HEK293 (cell line): ENCODE measurements at regions not wholly inside any gene's neighbourhood (a gene's known extent, or its start where the extent isn't known, plus 50 kb on each side); places are given as distances from the start of the nearest gene placed in this dataset.

Experiments
- CTCF ChIA-PET: fragments of 350-600 bp; formaldehyde crosslinking; extraction: SDS; loops from one replicate; lab custom pipeline; 2021; ENCODE audit warnings: antibody characterized with exemption; lab: Yijun Ruan, JAX
- POLR2A ChIA-PET: fragments of 300-600 bp; formaldehyde crosslinking; extraction: SDS; loops from one replicate; lab custom pipeline; 2020; ENCODE audit warnings: antibody characterized with exemption, inconsistent platforms; lab: Yijun Ruan, JAX
- H3K27ac ChIP-seq: fragments of 200-500 bp; sonication (Bioruptor generic); 2 replicates; pipeline ENCODE4 v1.5.1; 2014; ENCODE audit warnings: low read depth, low read length, control low read depth, inconsistent platforms; ENCODE audit errors: extremely low read depth
- H3K36me3 ChIP-seq, 2 experiments: fragments of 200-500 bp in 1 of 2; sonication (Bioruptor generic) in 1 of 2; 1 replicate in 1 of 2; 2 replicates in 1 of 2; pipeline ENCODE4 v1.5.1; 2014 to 2017; ENCODE audit warnings: inconsistent platforms in 2 of 2, low read length in 2 of 2; ENCODE audit not compliant: control insufficient read depth in 2 of 2, insufficient read depth in 1 of 2
- H3K4me1 ChIP-seq: fragments of 200-500 bp; sonication (Bioruptor generic); 2 replicates; pipeline ENCODE4 v1.5.1; 2014; ENCODE audit warnings: mild to moderate bottlenecking, low read length, inconsistent platforms; ENCODE audit not compliant: control insufficient read depth, insufficient read depth
- H3K4me3 ChIP-seq: 2 replicates; pipeline ENCODE4 v1.5.1; 2011; ENCODE audit warnings: low read depth, mild to moderate bottlenecking, control low read depth, low read length, moderate library complexity
- H3K9me3 ChIP-seq: fragments of 200-500 bp; sonication (Bioruptor generic); 2 replicates; pipeline ENCODE4 v1.5.1; 2014; ENCODE audit warnings: low read depth, low read length, inconsistent platforms; ENCODE audit not compliant: control insufficient read depth, insufficient read depth
- BCL11A ChIP-seq: fragments of 450-650 bp; formaldehyde crosslinking; IDR thresholded peaks from 2 replicates; pipeline ENCODE4 v1.5.1; 2016; ENCODE audit warnings: low read depth, missing biosample characterization, missing genetic modification characterization
- FEZF1 ChIP-seq: fragments of 450-650 bp; formaldehyde crosslinking; IDR thresholded peaks from 2 replicates; pipeline ENCODE4 v1.5.1; 2016; ENCODE audit warnings: missing biosample characterization, missing genetic modification characterization
- KLF8 ChIP-seq: fragments of 450-650 bp; formaldehyde crosslinking; IDR thresholded peaks from 2 replicates; pipeline ENCODE4 v1.5.1; 2016; ENCODE audit warnings: missing biosample characterization, missing genetic modification characterization
- MZF1 ChIP-seq: fragments of 450-650 bp; formaldehyde crosslinking; IDR thresholded peaks from 2 replicates; pipeline ENCODE4 v1.5.1; 2017; ENCODE audit warnings: missing biosample characterization, missing genetic modification characterization, borderline replicate concordance
- SCRT1 ChIP-seq: fragments of 450-650 bp; formaldehyde crosslinking; IDR thresholded peaks from 2 replicates; pipeline ENCODE4 v1.5.1; 2016; ENCODE audit warnings: missing biosample characterization, missing genetic modification characterization, borderline replicate concordance
- TCF7L2 ChIP-seq: IDR thresholded peaks from 2 replicates; pipeline ENCODE4 v1.6.1; 2011; ENCODE audit warnings: low read depth, mild to moderate bottlenecking, inconsistent platforms, low read length, moderate library complexity, borderline replicate concordance
- ZBTB1 ChIP-seq: fragments of 450-650 bp; formaldehyde crosslinking; IDR thresholded peaks from 2 replicates; pipeline ENCODE4 v1.5.1; 2016; ENCODE audit warnings: missing biosample characterization, missing genetic modification characterization
- ZEB2 ChIP-seq: fragments of 450-650 bp; formaldehyde crosslinking; IDR thresholded peaks from 2 replicates; pipeline ENCODE4 v1.5.1; 2016; ENCODE audit warnings: missing biosample characterization, missing genetic modification characterization
- ZNF391 ChIP-seq: fragments of 450-650 bp; formaldehyde crosslinking; IDR thresholded peaks from 2 replicates; pipeline ENCODE4 v1.5.1; 2016; ENCODE audit warnings: low read depth, missing biosample characterization, missing genetic modification characterization, borderline replicate concordance
- ZNF423 ChIP-seq: fragments of 450-650 bp; formaldehyde crosslinking; IDR thresholded peaks from 2 replicates; pipeline ENCODE4 v1.5.1; 2016; ENCODE audit warnings: missing biosample characterization, missing genetic modification characterization
- ZNF560 ChIP-seq: fragments of 450-650 bp; formaldehyde crosslinking; IDR thresholded peaks from 2 replicates; pipeline ENCODE4 v1.5.1; 2017; ENCODE audit warnings: missing biosample characterization, missing genetic modification characterization, borderline replicate concordance
- ZNF585B ChIP-seq: fragments of 450-650 bp; formaldehyde crosslinking; IDR thresholded peaks from 2 replicates; pipeline ENCODE4 v1.5.1; 2016; ENCODE audit warnings: missing biosample characterization, missing genetic modification characterization
- ZNF600 ChIP-seq: fragments of 450-650 bp; formaldehyde crosslinking; IDR thresholded peaks from 2 replicates; pipeline ENCODE4 v1.5.1; 2016; ENCODE audit warnings: missing biosample characterization, missing genetic modification characterization
- ZNF677 ChIP-seq: fragments of 450-650 bp; IDR thresholded peaks from 2 replicates; pipeline ENCODE4 v1.5.0; 2018; ENCODE audit warnings: missing biosample characterization, mild to moderate bottlenecking, missing genetic modification characterization, moderate library complexity
- ZNF707 ChIP-seq: fragments of 450-650 bp; formaldehyde crosslinking; IDR thresholded peaks from 2 replicates; pipeline ENCODE4 v1.5.1; 2016; ENCODE audit warnings: missing biosample characterization, missing genetic modification characterization
- ZNF843 ChIP-seq: fragments of 450-650 bp; formaldehyde crosslinking; IDR thresholded peaks from 2 replicates; pipeline ENCODE4 v1.5.1; 2016; ENCODE audit warnings: missing biosample characterization, missing genetic modification characterization
- TF ChIP-seq, protein P1 (sequence below): fragments of 450-650 bp; formaldehyde crosslinking; IDR thresholded peaks from 2 replicates; pipeline ENCODE4 v1.5.1; 2016; ENCODE audit warnings: missing biosample characterization, missing genetic modification characterization
- TF ChIP-seq, protein P2 (sequence below): fragments of 450-650 bp; formaldehyde crosslinking; IDR thresholded peaks from 2 replicates; pipeline ENCODE4 v1.5.1; 2016; ENCODE audit warnings: missing biosample characterization, missing genetic modification characterization
- TF ChIP-seq, protein P3 (sequence below): fragments of 450-650 bp; formaldehyde crosslinking; IDR thresholded peaks from 2 replicates; pipeline ENCODE4 v1.5.1; 2017; ENCODE audit warnings: missing biosample characterization, missing genetic modification characterization
- TF ChIP-seq, protein P4 (sequence below): IDR thresholded peaks from 2 replicates; pipeline ENCODE4 v1.6.1; 2011; ENCODE audit warnings: mild to moderate bottlenecking, low read depth, low read length, borderline replicate concordance
- TF ChIP-seq, protein P5 (sequence below): fragments of 450-650 bp; formaldehyde crosslinking; IDR thresholded peaks from 2 replicates; pipeline ENCODE4 v1.5.1; 2016; ENCODE audit warnings: missing biosample characterization, missing genetic modification characterization
- TF ChIP-seq, protein P6 (sequence below): fragments of 450-650 bp; formaldehyde crosslinking; IDR thresholded peaks from 2 replicates; pipeline ENCODE4 v1.5.1; 2016; ENCODE audit warnings: missing biosample characterization, missing genetic modification characterization, low read depth

DNA sequence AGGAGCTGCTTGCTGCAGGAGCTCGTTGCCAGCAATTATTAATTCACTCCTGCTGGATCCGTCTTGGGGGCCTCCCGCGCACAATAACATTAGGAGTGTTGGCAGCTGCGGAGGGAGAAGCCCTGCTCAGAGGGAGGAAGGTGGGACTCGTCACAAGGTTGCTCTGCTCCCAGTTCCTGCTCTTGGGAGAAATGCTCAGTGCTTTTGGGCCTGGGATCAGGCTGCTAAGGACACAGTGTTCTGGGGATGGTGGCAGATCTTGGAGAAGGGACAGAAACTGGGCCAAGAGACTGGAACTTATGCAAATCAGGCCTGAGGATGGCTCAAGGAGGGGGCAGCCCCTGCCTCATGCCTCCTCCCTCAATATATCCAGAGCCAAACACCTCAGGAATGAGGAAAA is 78.9 kb upstream of the OLFM4 start (continued):
- TF ChIP-seq, protein P1, sequence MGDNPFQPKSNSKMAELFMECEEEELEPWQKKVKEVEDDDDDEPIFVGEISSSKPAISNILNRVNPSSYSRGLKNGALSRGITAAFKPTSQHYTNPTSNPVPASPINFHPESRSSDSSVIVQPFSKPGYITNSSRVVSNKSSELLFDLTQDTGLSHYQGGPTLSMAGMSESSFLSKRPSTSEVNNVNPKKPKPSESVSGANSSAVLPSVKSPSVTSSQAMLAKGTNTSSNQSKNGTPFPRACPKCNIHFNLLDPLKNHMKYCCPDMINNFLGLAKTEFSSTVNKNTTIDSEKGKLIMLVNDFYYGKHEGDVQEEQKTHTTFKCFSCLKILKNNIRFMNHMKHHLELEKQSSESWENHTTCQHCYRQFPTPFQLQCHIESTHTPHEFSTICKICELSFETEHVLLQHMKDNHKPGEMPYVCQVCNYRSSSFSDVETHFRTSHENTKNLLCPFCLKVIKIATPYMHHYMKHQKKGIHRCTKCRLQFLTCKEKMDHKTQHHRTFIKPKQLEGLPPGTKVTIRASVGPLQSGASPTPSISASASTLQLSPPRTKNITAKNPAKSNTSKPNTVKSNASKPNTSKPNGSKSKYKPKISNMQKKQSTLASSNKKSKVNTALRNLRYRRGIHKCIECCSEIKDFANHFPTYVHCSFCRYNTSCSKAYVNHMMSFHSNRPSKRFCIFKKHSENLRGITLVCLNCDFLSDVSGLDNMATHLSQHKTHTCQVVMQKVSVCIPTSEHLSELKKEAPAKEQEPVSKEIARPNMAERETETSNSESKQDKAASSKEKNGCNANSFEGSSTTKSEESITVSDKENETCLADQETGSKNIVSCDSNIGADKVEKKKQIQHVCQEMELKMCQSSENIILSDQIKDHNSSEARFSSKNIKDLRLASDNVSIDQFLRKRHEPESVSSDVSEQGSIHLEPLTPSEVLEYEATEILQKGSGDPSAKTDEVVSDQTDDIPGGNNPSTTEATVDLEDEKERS: no peak
- TF ChIP-seq, protein P2, sequence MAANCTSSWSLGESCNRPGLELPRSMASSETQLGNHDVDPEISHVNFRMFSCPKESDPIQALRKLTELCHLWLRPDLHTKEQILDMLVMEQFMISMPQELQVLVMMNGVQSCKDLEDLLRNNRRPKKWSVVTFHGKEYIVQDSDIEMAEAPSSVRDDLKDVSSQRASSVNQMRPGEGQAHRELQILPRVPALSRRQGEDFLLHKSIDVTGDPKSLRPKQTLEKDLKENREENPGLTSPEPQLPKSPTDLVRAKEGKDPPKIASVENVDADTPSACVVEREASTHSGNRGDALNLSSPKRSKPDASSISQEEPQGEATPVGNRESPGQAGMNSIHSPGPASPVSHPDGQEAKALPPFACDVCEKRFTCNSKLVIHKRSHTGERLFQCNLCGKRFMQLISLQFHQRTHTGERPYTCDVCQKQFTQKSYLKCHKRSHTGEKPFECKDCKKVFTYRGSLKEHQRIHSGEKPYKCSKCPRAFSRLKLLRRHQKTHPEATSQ (tag by site-specific recombination): no peak
- TF ChIP-seq ZBTB1 (tag by site-specific recombination) (no peak), ZNF600 (tag by site-specific recombination) (no peak), ZNF391 (no peak), BCL11A (tag by site-specific recombination) (no peak)

DNA sequence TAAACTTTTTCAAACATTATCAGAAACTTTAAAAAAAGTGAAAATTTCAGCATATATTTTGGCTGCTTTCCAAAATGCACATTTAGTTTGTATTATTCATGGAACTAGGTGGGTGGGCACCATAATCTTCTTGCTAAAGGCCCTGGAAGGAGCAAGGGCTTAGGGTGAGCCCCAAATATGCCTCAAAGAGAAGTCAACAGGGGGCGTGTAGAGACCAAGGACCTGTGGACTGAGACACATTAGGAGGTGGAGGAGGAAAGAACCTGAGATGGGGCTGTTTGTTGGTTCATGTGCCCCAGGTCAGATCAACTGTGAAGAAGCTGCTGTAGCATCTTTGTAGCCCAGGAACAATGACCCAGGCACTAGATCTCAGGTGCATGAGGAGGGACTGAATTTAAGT is 79.6 kb upstream of the OLFM4 start:
- CTCF ChIA-PET: interaction anchor here (0.7 kb wide), 2 partner anchors 22 to 478 kb away, joined by 3 read pairs; no protein-coding TSS in a partner anchor

More for the DNA sequence above, 79.6 kb upstream of the OLFM4 start:
- no peaks in the 10 kb centered on the region for H3K4me1 ChIP-seq
- TF ChIP-seq ZNF585B (tag by site-specific recombination): no peak
- TF ChIP-seq KLF8: no peak
- no peak for TF ChIP-seq ZNF423 (tag by site-specific recombination)
- no peak for TF ChIP-seq FEZF1 (tag by site-specific recombination)
- TF ChIP-seq, protein P3, sequence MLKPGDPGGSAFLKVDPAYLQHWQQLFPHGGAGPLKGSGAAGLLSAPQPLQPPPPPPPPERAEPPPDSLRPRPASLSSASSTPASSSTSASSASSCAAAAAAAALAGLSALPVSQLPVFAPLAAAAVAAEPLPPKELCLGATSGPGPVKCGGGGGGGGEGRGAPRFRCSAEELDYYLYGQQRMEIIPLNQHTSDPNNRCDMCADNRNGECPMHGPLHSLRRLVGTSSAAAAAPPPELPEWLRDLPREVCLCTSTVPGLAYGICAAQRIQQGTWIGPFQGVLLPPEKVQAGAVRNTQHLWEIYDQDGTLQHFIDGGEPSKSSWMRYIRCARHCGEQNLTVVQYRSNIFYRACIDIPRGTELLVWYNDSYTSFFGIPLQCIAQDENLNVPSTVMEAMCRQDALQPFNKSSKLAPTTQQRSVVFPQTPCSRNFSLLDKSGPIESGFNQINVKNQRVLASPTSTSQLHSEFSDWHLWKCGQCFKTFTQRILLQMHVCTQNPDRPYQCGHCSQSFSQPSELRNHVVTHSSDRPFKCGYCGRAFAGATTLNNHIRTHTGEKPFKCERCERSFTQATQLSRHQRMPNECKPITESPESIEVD (tag by site-specific recombination): no peak
- no peak for TF ChIP-seq ZNF677 (tag by site-specific recombination)
- TF ChIP-seq MZF1 (tag by site-specific recombination): no peak
- TF ChIP-seq, protein P4, sequence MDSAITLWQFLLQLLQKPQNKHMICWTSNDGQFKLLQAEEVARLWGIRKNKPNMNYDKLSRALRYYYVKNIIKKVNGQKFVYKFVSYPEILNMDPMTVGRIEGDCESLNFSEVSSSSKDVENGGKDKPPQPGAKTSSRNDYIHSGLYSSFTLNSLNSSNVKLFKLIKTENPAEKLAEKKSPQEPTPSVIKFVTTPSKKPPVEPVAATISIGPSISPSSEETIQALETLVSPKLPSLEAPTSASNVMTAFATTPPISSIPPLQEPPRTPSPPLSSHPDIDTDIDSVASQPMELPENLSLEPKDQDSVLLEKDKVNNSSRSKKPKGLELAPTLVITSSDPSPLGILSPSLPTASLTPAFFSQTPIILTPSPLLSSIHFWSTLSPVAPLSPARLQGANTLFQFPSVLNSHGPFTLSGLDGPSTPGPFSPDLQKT: no peak
- TF ChIP-seq, protein P5, sequence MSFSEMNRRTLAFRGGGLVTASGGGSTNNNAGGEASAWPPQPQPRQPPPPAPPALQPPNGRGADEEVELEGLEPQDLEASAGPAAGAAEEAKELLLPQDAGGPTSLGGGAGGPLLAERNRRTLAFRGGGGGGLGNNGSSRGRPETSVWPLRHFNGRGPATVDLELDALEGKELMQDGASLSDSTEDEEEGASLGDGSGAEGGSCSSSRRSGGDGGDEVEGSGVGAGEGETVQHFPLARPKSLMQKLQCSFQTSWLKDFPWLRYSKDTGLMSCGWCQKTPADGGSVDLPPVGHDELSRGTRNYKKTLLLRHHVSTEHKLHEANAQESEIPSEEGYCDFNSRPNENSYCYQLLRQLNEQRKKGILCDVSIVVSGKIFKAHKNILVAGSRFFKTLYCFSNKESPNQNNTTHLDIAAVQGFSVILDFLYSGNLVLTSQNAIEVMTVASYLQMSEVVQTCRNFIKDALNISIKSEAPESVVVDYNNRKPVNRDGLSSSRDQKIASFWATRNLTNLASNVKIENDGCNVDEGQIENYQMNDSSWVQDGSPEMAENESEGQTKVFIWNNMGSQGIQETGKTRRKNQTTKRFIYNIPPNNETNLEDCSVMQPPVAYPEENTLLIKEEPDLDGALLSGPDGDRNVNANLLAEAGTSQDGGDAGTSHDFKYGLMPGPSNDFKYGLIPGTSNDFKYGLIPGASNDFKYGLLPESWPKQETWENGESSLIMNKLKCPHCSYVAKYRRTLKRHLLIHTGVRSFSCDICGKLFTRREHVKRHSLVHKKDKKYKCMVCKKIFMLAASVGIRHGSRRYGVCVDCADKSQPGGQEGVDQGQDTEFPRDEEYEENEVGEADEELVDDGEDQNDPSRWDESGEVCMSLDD: no peak
- no peak for TF ChIP-seq ZNF843 (tag by site-specific recombination)
- TF ChIP-seq ZNF560 (tag by site-specific recombination): no peak
- TF ChIP-seq SCRT1 (tag by site-specific recombination): no peak
- no peak for TF ChIP-seq ZNF707 (tag by site-specific recombination)
- TF ChIP-seq ZEB2 (tag by site-specific recombination): no peak
- TF ChIP-seq, protein P6, sequence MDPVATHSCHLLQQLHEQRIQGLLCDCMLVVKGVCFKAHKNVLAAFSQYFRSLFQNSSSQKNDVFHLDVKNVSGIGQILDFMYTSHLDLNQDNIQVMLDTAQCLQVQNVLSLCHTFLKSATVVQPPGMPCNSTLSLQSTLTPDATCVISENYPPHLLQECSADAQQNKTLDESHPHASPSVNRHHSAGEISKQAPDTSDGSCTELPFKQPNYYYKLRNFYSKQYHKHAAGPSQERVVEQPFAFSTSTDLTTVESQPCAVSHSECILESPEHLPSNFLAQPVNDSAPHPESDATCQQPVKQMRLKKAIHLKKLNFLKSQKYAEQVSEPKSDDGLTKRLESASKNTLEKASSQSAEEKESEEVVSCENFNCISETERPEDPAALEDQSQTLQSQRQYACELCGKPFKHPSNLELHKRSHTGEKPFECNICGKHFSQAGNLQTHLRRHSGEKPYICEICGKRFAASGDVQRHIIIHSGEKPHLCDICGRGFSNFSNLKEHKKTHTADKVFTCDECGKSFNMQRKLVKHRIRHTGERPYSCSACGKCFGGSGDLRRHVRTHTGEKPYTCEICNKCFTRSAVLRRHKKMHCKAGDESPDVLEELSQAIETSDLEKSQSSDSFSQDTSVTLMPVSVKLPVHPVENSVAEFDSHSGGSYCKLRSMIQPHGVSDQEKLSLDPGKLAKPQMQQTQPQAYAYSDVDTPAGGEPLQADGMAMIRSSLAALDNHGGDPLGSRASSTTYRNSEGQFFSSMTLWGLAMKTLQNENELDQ (tag by site-specific recombination): no peak
- TF ChIP-seq TCF7L2: no peak
- no peaks in the 10 kb centered on the region for H3K36me3 ChIP-seq
- no peaks in the 10 kb centered on the region for H3K9me3 ChIP-seq
- no peak overlapping the region for H3K27ac ChIP-seq
- POLR2A ChIA-PET: no interaction called here
- H3K4me3 ChIP-seq: no peak overlapping the region
